Neutrophil (primary cell): ENCODE measurements at regions not wholly inside any gene's neighbourhood (a gene's known extent, or its start where the extent isn't known, plus 50 kb on each side); places are given as distances from the start of the nearest gene placed in this dataset.

Experiments used
- H3K27ac ChIP-seq: fragments of 200-600 bp; sonication (generic); 2 replicates; pipeline ENCODE4 v1.5.1; 2016; ENCODE audit warnings: mild to moderate bottlenecking, moderate library complexity
- H3K27me3 ChIP-seq: fragments of 200-600 bp; sonication (generic); 2 replicates; pipeline ENCODE4 v1.6.0; 2016; ENCODE audit warnings: mild to moderate bottlenecking
- H3K36me3 ChIP-seq: fragments of 200-600 bp; sonication (generic); 2 replicates; pipeline ENCODE4 v1.5.1; 2017
- H3K4me1 ChIP-seq, 2 experiments: fragments of 200-600 bp in 1 of 2; sonication (generic) in 1 of 2; 1 replicate in 1 of 2; 2 replicates in 1 of 2; pipeline versions ENCODE4 v1.5.1 to v1.6.1; 2013 to 2016; ENCODE audit warnings: low read depth in 1 of 2, low read length in 1 of 2, mild to moderate bottlenecking in 1 of 2, moderate library complexity in 1 of 2; ENCODE audit not compliant: control insufficient read depth in 1 of 2, insufficient read depth in 1 of 2
- H3K4me3 ChIP-seq, 2 experiments: fragments of 200-600 bp in 1 of 2; sonication (generic) in 1 of 2; 1 replicate in 1 of 2; 2 replicates in 1 of 2; pipeline ENCODE4 v1.5.1; 2013 to 2016; ENCODE audit warnings: low read depth in 1 of 2, low read length in 1 of 2, mild to moderate bottlenecking in 1 of 2, moderate library complexity in 1 of 2
- H3K9me3 ChIP-seq: fragments of 200-600 bp; sonication (generic); 2 replicates; pipeline ENCODE4 v1.5.1; 2016
- TF ChIP-seq, protein P1 (sequence below): fragments of 200-600 bp; sonication (generic); IDR thresholded peaks from 2 replicates; pipeline ENCODE4 v1.5.1; 2016; ENCODE audit warnings: antibody characterized with exemption

DNA sequence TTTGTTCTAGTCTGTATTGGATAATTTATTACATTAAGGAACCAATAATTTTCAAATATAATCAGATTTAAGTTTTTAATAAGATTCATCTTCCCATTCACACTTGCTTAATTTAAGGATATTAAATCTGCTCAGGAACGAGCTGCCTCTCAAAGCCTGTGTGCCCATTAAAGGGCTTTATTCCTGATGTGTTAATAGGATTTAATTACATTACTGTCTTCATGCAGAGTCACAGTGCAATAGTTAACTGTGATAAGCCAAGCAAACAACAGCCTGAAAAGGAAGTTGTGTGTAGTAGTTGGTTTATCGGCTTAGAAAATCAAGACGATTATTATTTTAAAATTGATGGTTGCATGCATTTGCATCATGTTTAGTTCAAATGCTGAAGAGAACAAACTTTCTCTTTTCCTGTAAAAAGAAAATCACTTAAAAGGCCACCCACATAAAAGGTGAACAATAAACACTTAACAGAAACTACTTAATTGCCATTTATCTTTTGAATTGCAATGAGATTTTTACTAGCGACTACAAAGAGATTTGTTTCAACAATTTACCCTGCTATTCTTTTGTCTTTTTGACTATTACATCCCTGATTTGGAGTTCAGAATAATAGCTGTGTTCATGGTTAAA lies 174.6 kb downstream of the RWDD3 start:
- no peaks in the 10 kb centered on the region for H3K36me3 ChIP-seq
- H3K4me1 ChIP-seq, result no peaks in the 10 kb centered on the region
- no peak overlapping the region for H3K4me3 ChIP-seq
- no peak overlapping the region for H3K27ac ChIP-seq
- TF ChIP-seq, protein P1, sequence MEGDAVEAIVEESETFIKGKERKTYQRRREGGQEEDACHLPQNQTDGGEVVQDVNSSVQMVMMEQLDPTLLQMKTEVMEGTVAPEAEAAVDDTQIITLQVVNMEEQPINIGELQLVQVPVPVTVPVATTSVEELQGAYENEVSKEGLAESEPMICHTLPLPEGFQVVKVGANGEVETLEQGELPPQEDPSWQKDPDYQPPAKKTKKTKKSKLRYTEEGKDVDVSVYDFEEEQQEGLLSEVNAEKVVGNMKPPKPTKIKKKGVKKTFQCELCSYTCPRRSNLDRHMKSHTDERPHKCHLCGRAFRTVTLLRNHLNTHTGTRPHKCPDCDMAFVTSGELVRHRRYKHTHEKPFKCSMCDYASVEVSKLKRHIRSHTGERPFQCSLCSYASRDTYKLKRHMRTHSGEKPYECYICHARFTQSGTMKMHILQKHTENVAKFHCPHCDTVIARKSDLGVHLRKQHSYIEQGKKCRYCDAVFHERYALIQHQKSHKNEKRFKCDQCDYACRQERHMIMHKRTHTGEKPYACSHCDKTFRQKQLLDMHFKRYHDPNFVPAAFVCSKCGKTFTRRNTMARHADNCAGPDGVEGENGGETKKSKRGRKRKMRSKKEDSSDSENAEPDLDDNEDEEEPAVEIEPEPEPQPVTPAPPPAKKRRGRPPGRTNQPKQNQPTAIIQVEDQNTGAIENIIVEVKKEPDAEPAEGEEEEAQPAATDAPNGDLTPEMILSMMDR, result no peak
- H3K9me3 ChIP-seq, result no peaks in the 10 kb centered on the region
- no peaks in the 10 kb centered on the region for H3K27me3 ChIP-seq

DNA sequence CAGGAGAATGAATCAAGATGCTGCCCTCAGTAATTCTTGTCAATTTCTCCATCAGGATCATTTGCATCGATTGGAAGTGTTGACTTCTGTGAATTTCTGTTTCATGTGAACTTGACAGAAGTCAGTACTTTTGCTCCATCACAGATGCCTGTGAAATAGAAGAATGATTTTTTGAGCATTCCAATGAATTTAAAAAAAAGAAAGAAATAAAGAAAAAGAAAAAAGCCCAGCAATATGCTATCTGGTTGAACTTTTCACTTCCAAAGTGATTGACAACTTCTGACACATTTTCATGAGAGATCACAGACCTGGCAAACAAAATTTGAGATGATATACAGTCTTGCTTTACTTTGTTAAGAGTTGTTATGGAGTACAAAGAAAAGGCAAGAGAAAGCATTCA lies 175.3 kb downstream of the RWDD3 start:
- TF ChIP-seq, protein P1, result no peak
- Histone ChIP-seq H3K4me3 (no peak overlapping the region), H3K27me3 (no peaks in the 10 kb centered on the region), H3K27ac (no peak overlapping the region), H3K36me3 (no peaks in the 10 kb centered on the region), H3K9me3 (no peaks in the 10 kb centered on the region), H3K4me1 (no peaks in the 10 kb centered on the region)

DNA sequence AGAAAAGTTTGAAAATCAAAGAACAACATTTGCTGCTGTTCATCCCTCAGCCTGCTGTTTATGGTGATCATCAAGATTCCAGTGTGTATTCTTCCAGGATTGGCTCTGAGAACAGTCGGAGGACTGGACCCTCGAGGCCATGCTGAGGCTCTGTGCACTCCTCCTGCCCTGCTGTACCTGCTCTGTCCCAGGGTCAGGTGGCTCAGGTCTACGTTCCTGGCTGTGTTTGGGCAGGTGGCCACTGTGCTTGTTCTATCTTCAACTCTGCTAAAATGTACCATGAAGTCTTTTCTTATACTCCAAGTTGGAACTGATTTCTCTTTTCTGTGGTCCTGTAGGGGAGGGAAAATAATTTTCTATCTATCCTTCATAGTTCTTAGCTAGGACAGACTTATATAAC lies 175.9 kb downstream of the RWDD3 start:
- Histone ChIP-seq H3K4me3 (no peak overlapping the region), H3K27me3 (no peaks in the 10 kb centered on the region), H3K4me1 (no peaks in the 10 kb centered on the region), H3K27ac (no peak overlapping the region), H3K36me3 (no peaks in the 10 kb centered on the region), H3K9me3 (no peaks in the 10 kb centered on the region)
- TF ChIP-seq, protein P1, result no peak

DNA sequence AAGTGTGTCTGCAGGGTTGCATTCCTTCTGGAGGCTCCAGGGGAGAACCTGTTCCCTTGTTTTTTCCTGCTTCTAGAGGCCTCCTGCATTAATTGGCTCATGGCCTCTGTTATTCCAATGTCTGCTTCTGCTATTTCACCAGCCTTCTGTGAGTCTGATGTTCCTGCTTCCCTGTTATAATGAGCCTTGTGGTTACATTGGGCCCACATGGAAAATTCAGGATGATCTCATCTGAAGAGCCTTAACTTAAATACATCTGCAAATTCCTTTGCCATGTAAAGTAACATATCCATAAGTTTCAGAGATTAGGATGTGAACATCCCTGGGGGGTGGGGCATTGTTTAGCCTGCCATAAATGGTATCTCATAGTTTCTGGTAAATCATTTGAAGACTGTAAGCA lies 181.1 kb downstream of the RWDD3 start:
- Histone ChIP-seq H3K27me3 (no peaks in the 10 kb centered on the region), H3K4me3 (no peak overlapping the region), H3K9me3 (no peaks in the 10 kb centered on the region), H3K4me1 (no peaks in the 10 kb centered on the region), H3K36me3 (no peaks in the 10 kb centered on the region), H3K27ac (no peak overlapping the region)
- TF ChIP-seq, protein P1, result no peak

DNA sequence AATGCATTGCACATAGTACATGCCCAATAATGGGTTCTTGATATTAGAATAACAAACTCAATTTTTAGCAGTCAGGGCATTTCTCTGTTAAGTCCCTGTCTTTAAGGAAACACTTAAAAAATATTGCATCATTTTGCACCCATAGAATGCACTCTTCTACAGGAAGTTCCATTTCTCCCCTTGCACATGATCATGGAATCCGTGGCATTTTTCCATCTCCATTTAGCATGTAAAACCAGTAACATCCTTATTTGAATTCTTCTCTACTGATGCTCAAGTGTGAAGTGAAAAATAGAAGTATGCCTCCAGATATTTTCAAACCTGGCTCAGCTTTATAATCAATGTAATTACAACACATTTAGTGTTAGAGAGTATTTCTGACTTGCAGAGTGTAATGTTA lies 192.8 kb downstream of the RWDD3 start:
- no peaks in the 10 kb centered on the region for H3K36me3 ChIP-seq
- no peak overlapping the region for H3K27ac ChIP-seq
- H3K27me3 ChIP-seq, result no peaks in the 10 kb centered on the region
- TF ChIP-seq, protein P1, result no peak
- no peaks in the 10 kb centered on the region for H3K9me3 ChIP-seq
- no peak overlapping the region for H3K4me3 ChIP-seq
- H3K4me1 ChIP-seq, result no peaks in the 10 kb centered on the region

DNA sequence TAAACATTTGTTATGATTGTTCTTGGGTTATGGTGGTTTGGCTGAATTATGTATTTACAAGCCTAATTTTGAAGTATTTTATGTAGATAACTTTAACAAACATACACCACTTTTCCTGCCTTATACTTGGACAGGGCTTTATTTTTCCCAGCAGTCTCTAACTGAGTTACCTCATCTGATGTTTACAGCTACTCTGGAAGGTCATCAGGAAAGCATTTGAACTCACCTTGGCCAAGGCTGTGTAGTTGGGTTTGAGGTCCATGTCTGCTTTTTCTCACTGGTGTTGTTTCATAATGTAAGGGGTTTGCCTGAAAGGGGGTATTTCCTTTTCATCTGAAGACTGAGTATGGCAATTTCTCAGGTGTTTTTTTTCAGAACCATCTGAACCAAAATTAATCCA lies 193.5 kb downstream of the RWDD3 start:
- H3K4me3 ChIP-seq, result no peak overlapping the region
- H3K36me3 ChIP-seq, result no peaks in the 10 kb centered on the region
- no peaks in the 10 kb centered on the region for H3K4me1 ChIP-seq
- H3K27ac ChIP-seq, result no peak overlapping the region
- TF ChIP-seq, protein P1, result no peak
- H3K9me3 ChIP-seq, result no peaks in the 10 kb centered on the region
- no peaks in the 10 kb centered on the region for H3K27me3 ChIP-seq
